ENCODE measurements at regions not wholly inside any gene's neighbourhood (a gene's known extent, or its start where the extent isn't known, plus 50 kb on each side); places are given as distances from the start of the nearest gene placed in this dataset.
A peak's percentile ranks its signal among the peaks of the same experiment; 100 is the strongest.

DNA sequence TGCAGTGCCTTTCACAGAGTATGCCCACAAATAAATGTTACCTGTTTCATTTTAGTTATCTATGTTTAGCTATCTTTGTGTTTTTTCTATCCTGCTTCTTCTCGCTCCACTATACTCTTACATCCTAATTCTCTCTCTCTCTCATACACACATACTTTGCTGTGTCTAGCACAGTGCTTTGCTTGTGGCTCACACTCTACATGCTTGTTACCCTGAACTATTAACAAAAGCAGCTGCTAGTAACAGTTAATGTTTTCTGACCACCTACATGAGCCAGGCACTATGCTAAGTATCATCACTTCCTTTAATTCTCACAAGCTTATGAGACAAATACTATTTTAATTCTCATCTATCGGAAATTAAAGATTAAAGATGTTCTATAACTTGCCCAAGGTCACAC is 390.5 kb upstream of the HNRNPA3 start:
- H3K27me3 ChIP-seq (replicated peaks in 2 of 5; ENCODE audit: control insufficient read depth in 4 of 5, insufficient read depth in 5 of 5, low read length in 4 of 5): no peaks in the 10 kb centered on the region
- POLR2A ChIA-PET: no interaction called here
- no peak overlapping the region for H3K4me3 ChIP-seq (ENCODE audit: control insufficient read depth in 1 of 7, extremely low read depth in 1 of 7, insufficient read depth in 4 of 7, low read depth in 2 of 7, low read length in 6 of 7)
- CTCF ChIA-PET: interaction anchor here (1.4 to 7.0 kb wide), 3 partner anchors 9 to 326 kb away, joined by 3 to 46 read pairs (median 7); no protein-coding TSS in a partner anchor
- no peaks in the 10 kb centered on the region for H3K36me3 ChIP-seq (ENCODE audit: control insufficient read depth in 4 of 4, insufficient read depth in 4 of 4, low read length in 3 of 4)
- H3K27ac ChIP-seq (ENCODE audit: insufficient read depth in 1 of 2, low read depth in 1 of 2, low read length in 2 of 2, poor library complexity in 1 of 2, severe bottlenecking in 2 of 2): no peak overlapping the region
- H3K4me1 ChIP-seq (ENCODE audit: control extremely low read depth in 1 of 4, control insufficient read depth in 4 of 4, insufficient read depth in 4 of 4, low read length in 3 of 4): no peaks in the 10 kb centered on the region
- WGBS (ENCODE audit: insufficient coverage): 100% methylated on average over 1 of the region's 2 CpGs
- no peaks in the 10 kb centered on the region for H3K9me3 ChIP-seq (ENCODE audit: control extremely low read depth in 1 of 5, control insufficient read depth in 4 of 5, insufficient read depth in 2 of 5, low read depth in 1 of 5, low read length in 4 of 5)
- no peak for DNase-seq

GRCh38 chr2:176826356-176826755 is 386.2 kb upstream of the HNRNPA3 start:
- Histone ChIP-seq H3K27ac (ENCODE audit: insufficient read depth in 1 of 2, low read depth in 1 of 2, low read length in 2 of 2, poor library complexity in 1 of 2, severe bottlenecking in 2 of 2) (no peak overlapping the region), H3K4me1 (ENCODE audit: control extremely low read depth in 1 of 4, control insufficient read depth in 4 of 4, insufficient read depth in 4 of 4, low read length in 3 of 4) (no peaks in the 10 kb centered on the region), H3K36me3 (ENCODE audit: control insufficient read depth in 4 of 4, insufficient read depth in 4 of 4, low read length in 3 of 4) (no peaks in the 10 kb centered on the region), H3K9me3 (ENCODE audit: control extremely low read depth in 1 of 5, control insufficient read depth in 4 of 5, insufficient read depth in 2 of 5, low read depth in 1 of 5, low read length in 4 of 5) (no peaks in the 10 kb centered on the region), H3K4me3 (ENCODE audit: control insufficient read depth in 1 of 7, extremely low read depth in 1 of 7, insufficient read depth in 4 of 7, low read depth in 2 of 7, low read length in 6 of 7) (no peak overlapping the region), H3K27me3 (replicated peaks in 2 of 5; ENCODE audit: control insufficient read depth in 4 of 5, insufficient read depth in 5 of 5, low read length in 4 of 5) (no peaks in the 10 kb centered on the region)
- no peak for DNase-seq
- CTCF ChIA-PET: interaction anchor here (2.0 kb wide), 1 partner anchor 9 kb away, joined by 6 read pairs; no protein-coding TSS in a partner anchor
- POLR2A ChIA-PET: no interaction called here
- 94% methylated on average over 2 of the region's 2 CpGs for WGBS (ENCODE audit: insufficient coverage)

GRCh38 chr2:176826984-176827668 is 385.5 kb upstream of the HNRNPA3 start:
- Histone ChIP-seq H3K4me1 (ENCODE audit: control extremely low read depth in 1 of 4, control insufficient read depth in 4 of 4, insufficient read depth in 4 of 4, low read length in 3 of 4) (no peaks in the 10 kb centered on the region), H3K4me3 (ENCODE audit: control insufficient read depth in 1 of 7, extremely low read depth in 1 of 7, insufficient read depth in 4 of 7, low read depth in 2 of 7, low read length in 6 of 7) (no peak overlapping the region), H3K36me3 (ENCODE audit: control insufficient read depth in 4 of 4, insufficient read depth in 4 of 4, low read length in 3 of 4) (no peaks in the 10 kb centered on the region), H3K27ac (ENCODE audit: insufficient read depth in 1 of 2, low read depth in 1 of 2, low read length in 2 of 2, poor library complexity in 1 of 2, severe bottlenecking in 2 of 2) (no peak overlapping the region), H3K9me3 (ENCODE audit: control extremely low read depth in 1 of 5, control insufficient read depth in 4 of 5, insufficient read depth in 2 of 5, low read depth in 1 of 5, low read length in 4 of 5) (no peaks in the 10 kb centered on the region), H3K27me3 (replicated peaks in 2 of 5; ENCODE audit: control insufficient read depth in 4 of 5, insufficient read depth in 5 of 5, low read length in 4 of 5) (no peaks in the 10 kb centered on the region)
- CTCF ChIA-PET: interaction anchor here (2.0 kb wide), 1 partner anchor 10 kb away, joined by 6 read pairs; no protein-coding TSS in a partner anchor
- POLR2A ChIA-PET: no interaction called here
- 98% methylated on average over 7 of the region's 9 CpGs for WGBS (ENCODE audit: insufficient coverage)
- no peak for DNase-seq

DNA sequence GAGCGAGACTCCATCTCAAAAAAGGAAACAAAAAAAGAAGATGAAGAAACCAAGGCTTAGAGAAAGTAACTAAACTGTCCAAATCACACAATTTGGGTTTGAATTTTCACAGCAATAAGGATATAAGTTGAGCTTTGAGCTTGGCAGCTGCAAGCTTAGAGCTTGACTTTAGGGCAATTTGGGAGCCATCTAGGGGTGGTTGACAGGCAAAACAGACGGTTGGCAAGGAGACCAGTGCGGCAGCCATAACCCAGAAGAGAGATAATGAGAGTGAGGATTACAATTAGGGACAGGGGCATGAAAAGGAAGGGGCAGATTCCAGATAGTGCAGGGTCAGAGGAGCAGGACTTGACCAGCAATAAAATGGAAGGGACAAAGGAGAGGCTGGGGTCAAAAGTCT is 382.2 kb upstream of the HNRNPA3 start:
- ChIA-PET POLR2A (no interaction called here), CTCF (interaction anchor here (1.6 kb wide), 1 partner anchor 12 kb away, joined by 3 read pairs; no protein-coding TSS in a partner anchor)
- DNase-seq: peak; percentile 11 to 52 (median 42)
- Histone ChIP-seq H3K27me3 (replicated peaks in 2 of 5; ENCODE audit: control insufficient read depth in 4 of 5, insufficient read depth in 5 of 5, low read length in 4 of 5) (no peaks in the 10 kb centered on the region), H3K4me1 (ENCODE audit: control extremely low read depth in 1 of 4, control insufficient read depth in 4 of 4, insufficient read depth in 4 of 4, low read length in 3 of 4) (no peaks in the 10 kb centered on the region), H3K36me3 (ENCODE audit: control insufficient read depth in 4 of 4, insufficient read depth in 4 of 4, low read length in 3 of 4) (no peaks in the 10 kb centered on the region), H3K9me3 (ENCODE audit: control extremely low read depth in 1 of 5, control insufficient read depth in 4 of 5, insufficient read depth in 2 of 5, low read depth in 1 of 5, low read length in 4 of 5) (no peaks in the 10 kb centered on the region), H3K27ac (ENCODE audit: insufficient read depth in 1 of 2, low read depth in 1 of 2, low read length in 2 of 2, poor library complexity in 1 of 2, severe bottlenecking in 2 of 2) (no peak overlapping the region), H3K4me3 (ENCODE audit: control insufficient read depth in 1 of 7, extremely low read depth in 1 of 7, insufficient read depth in 4 of 7, low read depth in 2 of 7, low read length in 6 of 7) (no peak overlapping the region)
- 61% methylated on average over 2 of the region's 3 CpGs for WGBS (ENCODE audit: insufficient coverage)

DNA sequence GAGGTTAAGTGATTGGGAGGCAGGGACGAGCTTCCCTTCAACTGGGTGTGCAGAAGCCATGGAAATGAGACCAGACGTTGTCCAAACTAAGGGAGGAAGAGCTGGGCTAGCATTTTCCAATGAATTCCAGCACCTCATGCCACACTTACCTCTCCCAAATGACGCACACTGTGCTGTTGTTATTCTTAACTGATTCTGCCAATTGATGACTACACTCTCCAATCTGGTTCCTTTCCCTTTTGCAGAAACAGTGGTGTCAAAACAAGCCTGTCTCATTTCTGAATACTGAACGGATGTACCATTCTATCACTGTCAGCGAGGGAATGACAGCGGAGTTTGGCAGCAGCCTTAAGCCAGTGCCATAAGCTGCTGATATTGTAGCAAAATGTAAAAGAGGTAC is 380.5 kb upstream of the HNRNPA3 start:
- Histone ChIP-seq H3K4me3 (ENCODE audit: control insufficient read depth in 1 of 7, extremely low read depth in 1 of 7, insufficient read depth in 4 of 7, low read depth in 2 of 7, low read length in 6 of 7) (no peak overlapping the region), H3K9me3 (ENCODE audit: control extremely low read depth in 1 of 5, control insufficient read depth in 4 of 5, insufficient read depth in 2 of 5, low read depth in 1 of 5, low read length in 4 of 5) (peaks cover 0 to 1% (median 0%) of the 10 kb centered on the region in 5 experiments), H3K27me3 (replicated peaks in 2 of 5; ENCODE audit: control insufficient read depth in 4 of 5, insufficient read depth in 5 of 5, low read length in 4 of 5) (no peaks in the 10 kb centered on the region), H3K4me1 (ENCODE audit: control extremely low read depth in 1 of 4, control insufficient read depth in 4 of 4, insufficient read depth in 4 of 4, low read length in 3 of 4) (no peaks in the 10 kb centered on the region), H3K36me3 (ENCODE audit: control insufficient read depth in 4 of 4, insufficient read depth in 4 of 4, low read length in 3 of 4) (no peaks in the 10 kb centered on the region), H3K27ac (ENCODE audit: insufficient read depth in 1 of 2, low read depth in 1 of 2, low read length in 2 of 2, poor library complexity in 1 of 2, severe bottlenecking in 2 of 2) (no peak overlapping the region)
- ChIA-PET CTCF (interaction anchor here (0.9 to 1.6 kb wide), 3 partner anchors 10 to 180 kb away, joined by 3 to 5 read pairs (median 3); no protein-coding TSS in a partner anchor), POLR2A (interaction anchor here (0.5 kb wide), 1 partner anchor 365 kb away, joined by 3 read pairs; no protein-coding TSS in a partner anchor)
- DNase-seq: no peak
- 100% methylated on average over 6 of the region's 6 CpGs for WGBS (ENCODE audit: insufficient coverage)

- H3K36me3 ChIP-seq (ENCODE audit: control insufficient read depth in 4 of 4, insufficient read depth in 4 of 4, low read length in 3 of 4): no peaks in the 10 kb centered on the region
- ChIA-PET POLR2A (no interaction called here), CTCF (no interaction called here)
- H3K9me3 ChIP-seq (ENCODE audit: control extremely low read depth in 1 of 5, control insufficient read depth in 4 of 5, insufficient read depth in 2 of 5, low read depth in 1 of 5, low read length in 4 of 5): peaks cover 0 to 1% (median 0%) of the 10 kb centered on the region in 5 experiments
- no peak for DNase-seq
- H3K4me1 ChIP-seq (ENCODE audit: control extremely low read depth in 1 of 4, control insufficient read depth in 4 of 4, insufficient read depth in 4 of 4, low read length in 3 of 4): no peaks in the 10 kb centered on the region
- H3K27ac ChIP-seq (ENCODE audit: insufficient read depth in 1 of 2, low read depth in 1 of 2, low read length in 2 of 2, poor library complexity in 1 of 2, severe bottlenecking in 2 of 2): no peak overlapping the region
- no peak overlapping the region for H3K4me3 ChIP-seq (ENCODE audit: control insufficient read depth in 1 of 7, extremely low read depth in 1 of 7, insufficient read depth in 4 of 7, low read depth in 2 of 7, low read length in 6 of 7)
- H3K27me3 ChIP-seq (replicated peaks in 2 of 5; ENCODE audit: control insufficient read depth in 4 of 5, insufficient read depth in 5 of 5, low read length in 4 of 5): no peaks in the 10 kb centered on the region
Observed at GRCh38 chr2:176833671-176834070, 378.9 kb upstream of the HNRNPA3 start.

DNA sequence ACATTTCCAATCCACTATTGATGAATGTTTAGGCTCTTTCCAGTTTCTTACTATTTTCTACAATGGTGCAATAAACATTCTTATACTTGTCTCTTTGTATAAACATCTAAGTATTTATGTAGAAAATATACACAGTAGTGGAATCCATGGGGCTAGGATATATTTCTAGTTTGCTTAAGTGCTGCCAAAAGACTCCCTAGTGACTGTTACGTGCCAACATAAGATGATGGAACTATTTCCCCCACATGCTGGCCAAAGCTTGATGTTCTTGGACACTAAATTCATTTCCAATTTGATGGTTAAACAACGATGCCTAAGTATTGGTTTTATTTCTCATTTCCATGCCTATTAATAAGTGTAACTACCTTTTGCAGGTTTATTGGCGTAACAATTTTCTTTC is 378.4 kb upstream of the HNRNPA3 start:
- POLR2A ChIA-PET: no interaction called here

More for the DNA sequence above, 378.4 kb upstream of the HNRNPA3 start:
- Histone ChIP-seq H3K4me3 (ENCODE audit: control insufficient read depth in 1 of 7, extremely low read depth in 1 of 7, insufficient read depth in 4 of 7, low read depth in 2 of 7, low read length in 6 of 7) (no peak overlapping the region), H3K27me3 (replicated peaks in 2 of 5; ENCODE audit: control insufficient read depth in 4 of 5, insufficient read depth in 5 of 5, low read length in 4 of 5) (no peaks in the 10 kb centered on the region), H3K4me1 (ENCODE audit: control extremely low read depth in 1 of 4, control insufficient read depth in 4 of 4, insufficient read depth in 4 of 4, low read length in 3 of 4) (no peaks in the 10 kb centered on the region), H3K9me3 (ENCODE audit: control extremely low read depth in 1 of 5, control insufficient read depth in 4 of 5, insufficient read depth in 2 of 5, low read depth in 1 of 5, low read length in 4 of 5) (peaks cover 0 to 1% (median 0%) of the 10 kb centered on the region in 5 experiments), H3K36me3 (ENCODE audit: control insufficient read depth in 4 of 4, insufficient read depth in 4 of 4, low read length in 3 of 4) (no peaks in the 10 kb centered on the region), H3K27ac (ENCODE audit: insufficient read depth in 1 of 2, low read depth in 1 of 2, low read length in 2 of 2, poor library complexity in 1 of 2, severe bottlenecking in 2 of 2) (no peak overlapping the region)
- CTCF ChIA-PET: no interaction called here
- no peak for DNase-seq
- 100% methylated on average over 1 of the region's 3 CpGs for WGBS (ENCODE audit: insufficient coverage)
